ENCODE measurements at regions not wholly inside any gene's neighbourhood (a gene's known extent, or its start where the extent isn't known, plus 50 kb on each side); places are given as distances from the start of the nearest gene placed in this dataset.

DNA sequence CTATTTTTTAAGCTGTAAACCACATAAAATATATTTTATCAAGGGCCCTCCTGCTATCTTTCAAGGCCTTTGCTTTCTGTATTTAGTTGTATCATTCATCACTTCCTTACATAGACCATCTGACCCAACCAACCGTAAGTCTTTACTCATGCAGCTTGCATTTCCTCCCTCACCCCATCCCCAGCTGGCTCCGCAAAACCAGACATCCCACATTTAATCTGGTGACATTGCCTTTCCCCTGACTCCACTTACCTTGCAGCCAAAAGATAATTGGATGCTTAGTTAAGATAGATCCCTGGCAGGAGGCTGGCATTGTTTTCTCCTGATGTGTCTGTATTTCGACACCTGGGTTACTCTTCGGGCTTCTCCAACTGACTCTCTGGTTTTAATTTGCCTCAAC is 183.7 kb upstream of the LDB2 start:
- dilution Hi-C loops (cut with MboI; ENCODE audit: extremely low pct_ligation_motif_present, low sequenced_read_pairs) (no loop called here), intact Hi-C loops (cut with micrococcal nuclease) (no loop called here)
- Histone ChIP-seq H4K20me1 (replicated peaks; ENCODE audit: control insufficient read depth, extremely low read depth, insufficient read depth, low read length) (no peaks in the 10 kb centered on the region), H2AFZ (ENCODE audit: low read depth, low read length) (no peak overlapping the region), H3K79me2 (ENCODE audit: control insufficient read depth, insufficient read depth, low read length) (no peaks in the 10 kb centered on the region), H3K9me1 (replicated peaks; ENCODE audit: control insufficient read depth, extremely low read depth, insufficient read depth, low read length) (no peaks in the 10 kb centered on the region), H3K4me2 (ENCODE audit: insufficient read depth, low read length) (no peak overlapping the region), H3K4me3 (replicated peaks in 1 of 3; ENCODE audit: insufficient read depth in 1 of 3, low read depth in 1 of 3, low read length in 3 of 3) (no peak overlapping the region), H3K27ac (ENCODE audit: insufficient read depth, low read depth, low read length) (no peak overlapping the region), H3K27me3 (ENCODE audit: control insufficient read depth in 2 of 2, insufficient read depth in 2 of 2, low read length in 2 of 2) (no peaks in the 10 kb centered on the region), H3K4me1 (ENCODE audit: control insufficient read depth, extremely low read depth, insufficient read depth, low read length) (no peaks in the 10 kb centered on the region), H3K36me3 (ENCODE audit: control insufficient read depth in 2 of 2, extremely low read depth in 1 of 2, insufficient read depth in 2 of 2, low read length in 2 of 2) (no peaks in the 10 kb centered on the region), H3K9me3 (replicated peaks; ENCODE audit: control insufficient read depth, insufficient read depth, low read length) (no peaks in the 10 kb centered on the region), H3K9ac (replicated peaks; ENCODE audit: extremely low read depth, insufficient read depth, low read length) (no peak overlapping the region)
- DNase-seq (ENCODE audit: low read depth, low spot score) (no peak), FAIRE-seq (no peak)
- POLR2A ChIA-PET, result interaction anchor here (0.6 kb wide), 1 partner anchor 342 kb away, joined by 3 read pairs; no protein-coding TSS in a partner anchor
- TF ChIP-seq FOS (IDR thresholded peaks at IDR 0.05; ENCODE audit: borderline replicate concordance, insufficient read depth, low read length) (no peak), JUN (IDR thresholded peaks at IDR 0.05; ENCODE audit: borderline replicate concordance, insufficient read depth, insufficient read length, low read depth) (no peak), POLR2AphosphoS5 (IDR thresholded peaks at IDR 0.05; ENCODE audit: insufficient read depth, low read depth, low read length) (no peak), EZH2 (IDR thresholded peaks at IDR 0.05; ENCODE audit: borderline replicate concordance, low read depth, low read length, severe bottlenecking) (no peak), MYC (IDR thresholded peaks at IDR 0.05; ENCODE audit: low read depth, low read length) (no peak), POLR2A (IDR thresholded peaks at IDR 0.05; ENCODE audit: low read depth, low read length) (no peak), MAX (IDR thresholded peaks at IDR 0.05; ENCODE audit: insufficient read depth, insufficient read length) (no peak), GATA2 (IDR thresholded peaks at IDR 0.05; ENCODE audit: insufficient read depth, insufficient read length, low read depth, low read length) (no peak)
- TF ChIP-seq, protein P1, sequence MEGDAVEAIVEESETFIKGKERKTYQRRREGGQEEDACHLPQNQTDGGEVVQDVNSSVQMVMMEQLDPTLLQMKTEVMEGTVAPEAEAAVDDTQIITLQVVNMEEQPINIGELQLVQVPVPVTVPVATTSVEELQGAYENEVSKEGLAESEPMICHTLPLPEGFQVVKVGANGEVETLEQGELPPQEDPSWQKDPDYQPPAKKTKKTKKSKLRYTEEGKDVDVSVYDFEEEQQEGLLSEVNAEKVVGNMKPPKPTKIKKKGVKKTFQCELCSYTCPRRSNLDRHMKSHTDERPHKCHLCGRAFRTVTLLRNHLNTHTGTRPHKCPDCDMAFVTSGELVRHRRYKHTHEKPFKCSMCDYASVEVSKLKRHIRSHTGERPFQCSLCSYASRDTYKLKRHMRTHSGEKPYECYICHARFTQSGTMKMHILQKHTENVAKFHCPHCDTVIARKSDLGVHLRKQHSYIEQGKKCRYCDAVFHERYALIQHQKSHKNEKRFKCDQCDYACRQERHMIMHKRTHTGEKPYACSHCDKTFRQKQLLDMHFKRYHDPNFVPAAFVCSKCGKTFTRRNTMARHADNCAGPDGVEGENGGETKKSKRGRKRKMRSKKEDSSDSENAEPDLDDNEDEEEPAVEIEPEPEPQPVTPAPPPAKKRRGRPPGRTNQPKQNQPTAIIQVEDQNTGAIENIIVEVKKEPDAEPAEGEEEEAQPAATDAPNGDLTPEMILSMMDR (IDR thresholded peaks at IDR 0.05; ENCODE audit: extremely low read depth in 1 of 2, insufficient read depth in 1 of 2, low read depth in 1 of 2, low read length in 2 of 2), result no peak
- BruUV-seq (replicated peaks), result no TSS peak
- CTCF ChIA-PET, result no interaction called here
